Ovary (tissue), 7 donors: ENCODE measurements at regions not wholly inside any gene's neighbourhood (a gene's known extent, or its start where the extent isn't known, plus 50 kb on each side); places are given as distances from the start of the nearest gene placed in this dataset.

Experiments
- DNase-seq, 5 donors: peaks; one replicate each; pipeline ENCODE4 v3.0.0-alpha.2; 2019 to 2020
- H3K27ac ChIP-seq, 2 donors: fragments of 200-600 bp; one replicate each; pipeline versions ENCODE4 v1.5.1 to v1.8.0; 2019 to 2022
- H3K27me3 ChIP-seq: fragments of 200-600 bp; one replicate; pipeline ENCODE4 v1.8.0; 2022
- H3K36me3 ChIP-seq: fragments of 200-600 bp; sonication (generic); one replicate; pipeline ENCODE4 v1.5.1; 2019
- H3K4me1 ChIP-seq: one replicate; pipeline ENCODE4 v1.8.1; 2013; ENCODE audit warnings: mild to moderate bottlenecking, moderate library complexity; ENCODE audit not compliant: insufficient read depth
- H3K4me3 ChIP-seq: fragments of 200-600 bp; sonication (generic); one replicate; pipeline ENCODE4 v1.5.1; 2017
- H3K9me3 ChIP-seq, 2 donors: fragments of 200-600 bp in 1 of 2; sonication (generic) in 1 of 2; one replicate each; pipeline versions ENCODE4 v1.5.1 to v1.8.1; 2013 to 2019; ENCODE audit warnings: mild to moderate bottlenecking in 1 of 2, moderate library complexity in 1 of 2
- CTCF ChIP-seq, 3 donors: fragments of 450-650 bp in 2 of 3; fragments of 200-600 bp in 1 of 3; IDR thresholded peaks; one replicate each; pipeline versions ENCODE4 v1.5.1 to v1.8.0; 2016 to 2022; ENCODE audit warnings: antibody characterized with exemption in 3 of 3, mild to moderate bottlenecking in 1 of 3
- EP300 ChIP-seq: sonication (generic); formaldehyde crosslinking; IDR thresholded peaks from one replicate; pipeline ENCODE4 v1.6.1; 2017; ENCODE audit warnings: antibody characterized with exemption
- POLR2A ChIP-seq: fragments of 450-650 bp; IDR thresholded peaks from one replicate; pipeline ENCODE4 v1.6.1; 2017; ENCODE audit warnings: antibody characterized with exemption, mild to moderate bottlenecking, moderate library complexity
- WGBS, 3 donors: extraction: QIAGEN DNeasy Blood & Tissue Kit in 1 of 3; methylation state at CpG; one replicate each; pipeline versions ENCODE4 v1.1.5 to v1.1.7; 2013 to 2017; 5-methylcytosine and 5-hydroxymethylcytosine counted together
- intact Hi-C, 4 donors: fragments of 100-400 bp; cut with DNase I; formaldehyde crosslinking; loops; one replicate each; pipeline versions ENCODE4 v1.11.0 to v1.15.1; 2022 to 2023
- donor health status: DM: no; HTN: no; CAD: no; lungs with moderate emphysema.
- donor health status: DM: no; HTN: no; CAD: no.
- donor health status: Bipolar disorder and iron deficiency.
- donor health status: DM: no; HTN: no; CAD: no.
- donor health status: DM: yes; HTN: yes; CAD: no.

GRCh38 chr12:127245437-127245836, 1021.5 kb upstream of the TMEM132C start:
- 52 to 61% (median 59%) methylated on average over 2 of the region's 2 CpGs for WGBS, 3 donors
- DNase-seq, result no peak
- H3K4me3 ChIP-seq, result no peak overlapping the region
- H3K9me3 ChIP-seq, result no peaks in the 10 kb centered on the region
- H3K27me3 ChIP-seq, result no peaks in the 10 kb centered on the region
- H3K4me1 ChIP-seq, result no peaks in the 10 kb centered on the region
- no peak overlapping the region for H3K27ac ChIP-seq
- H3K36me3 ChIP-seq, result no peaks in the 10 kb centered on the region
- TF ChIP-seq CTCF (IDR thresholded peaks at IDR 0.05), result no peak
- no peak for TF ChIP-seq EP300
- TF ChIP-seq POLR2A, result no peak
- intact Hi-C loops, result no loop called here

GRCh38 chr12:127247937-127248336, 1019.0 kb upstream of the TMEM132C start:
- Histone ChIP-seq H3K27me3 (no peaks in the 10 kb centered on the region), H3K4me3 (no peak overlapping the region), H3K4me1 (no peaks in the 10 kb centered on the region), H3K9me3 (no peaks in the 10 kb centered on the region), H3K36me3 (no peaks in the 10 kb centered on the region), H3K27ac (no peak overlapping the region)
- DNase-seq, result no peak
- intact Hi-C loops, result no loop called here
- 64 to 76% (median 68%) methylated on average over 4 of the region's 4 CpGs for WGBS, 3 donors
- TF ChIP-seq EP300, result no peak
- TF ChIP-seq POLR2A, result no peak
- TF ChIP-seq CTCF (IDR thresholded peaks at IDR 0.05), result no peak

- no peak for DNase-seq
- no peaks in the 10 kb centered on the region for H3K4me1 ChIP-seq
- WGBS, 3 donors, result 49 to 63% (median 62%) methylated on average over 1 of the region's 1 CpG
- no peak overlapping the region for H3K4me3 ChIP-seq
- H3K36me3 ChIP-seq, result no peaks in the 10 kb centered on the region
- TF ChIP-seq CTCF (IDR thresholded peaks at IDR 0.05), result no peak
- no peaks in the 10 kb centered on the region for H3K9me3 ChIP-seq
- intact Hi-C loops, result no loop called here
- no peaks in the 10 kb centered on the region for H3K27me3 ChIP-seq
- H3K27ac ChIP-seq, result no peak overlapping the region
These were observed 1017.5 kb upstream of the TMEM132C start for GRCh38 chr12:127249428-127249827.

- Histone ChIP-seq H3K4me3 (no peak overlapping the region), H3K27me3 (no peaks in the 10 kb centered on the region), H3K27ac (no peak overlapping the region), H3K4me1 (no peaks in the 10 kb centered on the region), H3K36me3 (no peaks in the 10 kb centered on the region), H3K9me3 (no peaks in the 10 kb centered on the region)
- TF ChIP-seq POLR2A, result no peak
- intact Hi-C loops, result loop anchor here in 1 of 4 donors (10.0 kb wide), 1 partner anchor 1849 kb away; no protein-coding TSS in a partner anchor
- no peak for DNase-seq
- 78 to 84% (median 83%) methylated on average over 7 of the region's 7 CpGs for WGBS, 3 donors
These were observed 1013.1 kb upstream of the TMEM132C start for GRCh38 chr12:127253797-127254327.

- Histone ChIP-seq H3K36me3 (no peaks in the 10 kb centered on the region), H3K27me3 (no peaks in the 10 kb centered on the region), H3K4me3 (no peak overlapping the region), H3K4me1 (no peaks in the 10 kb centered on the region), H3K9me3 (no peaks in the 10 kb centered on the region), H3K27ac (no peak overlapping the region)
- intact Hi-C loops, result loop anchor here in 1 of 4 donors (10.0 kb wide), 1 partner anchor 1850 kb away; no protein-coding TSS in a partner anchor
- WGBS, 3 donors, result 75 to 86% (median 78%) methylated on average over 5 of the region's 5 CpGs
- TF ChIP-seq CTCF (IDR thresholded peaks at IDR 0.05), result no peak
- no peak for TF ChIP-seq EP300
- no peak for TF ChIP-seq POLR2A
- no peak for DNase-seq
These were observed 1012.5 kb upstream of the TMEM132C start for GRCh38 chr12:127254420-127254955.
